HCT116 (cell line): ENCODE measurements at regions not wholly inside any gene's neighbourhood (a gene's known extent, or its start where the extent isn't known, plus 50 kb on each side); places are given as distances from the start of the nearest gene placed in this dataset.

Experiments
- ATAC-seq: fragments of 200-7000 bp; cut with Tn5 transposase; 2 replicates; pipeline ENCODE4 v1.9.1; 2020; ENCODE audit warnings: mild to moderate bottlenecking, moderate library complexity
- BruUV-seq: library from RNA; stranded (reverse); fragments of 400-500 nt; replicated peaks from 2 replicates; lab custom pipeline; 2021; lab: Mats Ljungman, UMichigan
- CTCF ChIA-PET: fragments of 300-600 bp; sonication (Branson Sonifier 250); formaldehyde crosslinking; loops from one replicate; lab custom pipeline; 2021; ENCODE audit warnings: antibody characterized with exemption; lab: Charles Lee
- POLR2A ChIA-PET: fragments of 300-600, 350-600 bp; sonication (Branson Sonifier 250); formaldehyde crosslinking; loops from one replicate; lab custom pipeline; 2021; ENCODE audit warnings: antibody characterized with exemption; lab: Charles Lee
- RAD21 ChIA-PET, 2 experiments: fragments of 300-600 bp; sonication (Branson Sonifier 250); formaldehyde crosslinking; loops; one replicate each; lab custom pipeline; 2023; ENCODE audit warnings: low total read pairs in 2 of 2; ENCODE audit not compliant: uncharacterized antibody in 2 of 2, unreplicated experiment in 2 of 2, low non-redundant PET in 1 of 2; lab: Charles Lee
- DNase-seq: peaks from one replicate; pipeline ENCODE4 v3.0.0-alpha.2; 2010; ENCODE audit warnings: low read depth, low spot score
- H2AFZ ChIP-seq: fragments of 200-600 bp; shearing (Covaris generic), sonication (generic); 2 replicates; pipeline ENCODE4 v1.6.1; 2017; ENCODE audit warnings: low read depth, mixed run types, mixed read lengths, antibody characterized with exemption, low read length; ENCODE audit not compliant: poor library complexity, severe bottlenecking
- H3K27ac ChIP-seq: 2 replicates; pipeline ENCODE4 v1.5.1; 2012; ENCODE audit warnings: low read depth, low read length
- H3K27me3 ChIP-seq: fragments of 200-600 bp; sonication (generic); 2 replicates; pipeline ENCODE4 v1.6.1; 2016; ENCODE audit warnings: mixed run types, low read length, mixed read lengths; ENCODE audit not compliant: insufficient read depth
- H3K36me3 ChIP-seq, 2 experiments: fragments of 200-500 bp in 1 of 2; fragments of 200-600 bp in 1 of 2; sonication (Bioruptor generic) in 1 of 2; sonication (generic) in 1 of 2; 2 replicates each; pipeline versions ENCODE4 v1.5.1 to v1.6.1; 2014 to 2016; ENCODE audit warnings: low read length in 2 of 2, inconsistent platforms in 1 of 2, mixed read lengths in 1 of 2, mixed run types in 1 of 2; ENCODE audit not compliant: insufficient read depth in 2 of 2, control insufficient read depth in 1 of 2
- H3K4me1 ChIP-seq, 2 experiments: fragments of 200-600 bp in 1 of 2; sonication (generic) in 1 of 2; 2 replicates each; pipeline versions ENCODE4 v1.5.1 to v1.6.1; 2012 to 2017; ENCODE audit warnings: low read length in 2 of 2, inconsistent platforms in 1 of 2, mild to moderate bottlenecking in 1 of 2, mixed read lengths in 1 of 2, mixed run types in 1 of 2, moderate library complexity in 1 of 2; ENCODE audit not compliant: insufficient read depth in 2 of 2, control insufficient read depth in 1 of 2
- H3K4me2 ChIP-seq: fragments of 200-600 bp; sonication (generic); 2 replicates; pipeline ENCODE4 v1.6.1; 2017; ENCODE audit warnings: mixed run types, low read length, mixed read lengths
- H3K4me3 ChIP-seq, 2 experiments: fragments of 200-600 bp in 1 of 2; sonication (generic) in 1 of 2; replicated peaks in 1 of 2; 2 replicates each; pipeline ENCODE4 v1.5.1; 2011 to 2016; ENCODE audit warnings: low read length in 2 of 2, control low read depth in 1 of 2, low read depth in 1 of 2, mild to moderate bottlenecking in 1 of 2, mixed read lengths in 1 of 2, mixed run types in 1 of 2
- H3K79me2 ChIP-seq: fragments of 200-600 bp; sonication (generic); 2 replicates; pipeline ENCODE4 v1.6.1; 2017; ENCODE audit warnings: mild to moderate bottlenecking, mixed run types, low read length, moderate library complexity, mixed read lengths; ENCODE audit not compliant: insufficient read depth
- H3K9ac ChIP-seq: fragments of 200-600 bp; sonication (generic); 2 replicates; pipeline ENCODE4 v1.6.1; 2016; ENCODE audit warnings: low read length, mixed read lengths
- H3K9me2 ChIP-seq: fragments of 200-600 bp; sonication (generic), shearing (Covaris generic); 2 replicates; pipeline ENCODE4 v1.6.1; 2017; ENCODE audit warnings: mixed run types, mild to moderate bottlenecking, moderate library complexity; ENCODE audit not compliant: insufficient read depth
- H3K9me3 ChIP-seq, 2 experiments: fragments of 200-500 bp in 1 of 2; fragments of 200-600 bp in 1 of 2; sonication (Bioruptor generic) in 1 of 2; sonication (generic) in 1 of 2; 2 replicates each; pipeline ENCODE4 v1.6.1; 2014 to 2017; ENCODE audit warnings: low read length in 2 of 2, mixed read lengths in 2 of 2, inconsistent platforms in 1 of 2, low read depth in 1 of 2, mild to moderate bottlenecking in 1 of 2, mixed run types in 1 of 2, moderate library complexity in 1 of 2; ENCODE audit not compliant: control insufficient read depth in 1 of 2, insufficient read depth in 1 of 2
- H4K20me1 ChIP-seq: fragments of 200-600 bp; sonication (generic), shearing (Covaris generic); 2 replicates; pipeline ENCODE4 v1.6.1; 2017; ENCODE audit warnings: mixed run types, mild to moderate bottlenecking, moderate library complexity; ENCODE audit not compliant: insufficient read depth
- ELF1 ChIP-seq: IDR thresholded peaks from 2 replicates; pipeline ENCODE4 v1.6.1; 2012; ENCODE audit warnings: low read depth, borderline replicate concordance
- RAD21 ChIP-seq: IDR thresholded peaks from 2 replicates; pipeline ENCODE4 v1.6.1; 2012; ENCODE audit warnings: low read depth, mild to moderate bottlenecking
- SIN3A ChIP-seq: IDR thresholded peaks from 2 replicates; pipeline ENCODE4 v1.6.1; 2012; ENCODE audit warnings: low read depth
- SP1 ChIP-seq: IDR thresholded peaks from 2 replicates; pipeline ENCODE4 v1.6.1; 2012; ENCODE audit warnings: low read depth
- TCF7L2 ChIP-seq: IDR thresholded peaks from 2 replicates; pipeline ENCODE4 v1.7.0; 2011; ENCODE audit warnings: borderline replicate concordance, inconsistent platforms; ENCODE audit not compliant: insufficient read depth, insufficient read length; ENCODE audit errors: extremely low read depth
- ZFX ChIP-seq: fragments of 450-650 bp; IDR thresholded peaks from 2 replicates; pipeline ENCODE4 v1.6.1; 2017
- intact Hi-C: fragments of 100-400 bp; cut with micrococcal nuclease; formaldehyde crosslinking; loops from 2 replicates; pipeline ENCODE4 v1.10.0; 2022
- TF ChIP-seq, protein P1 (sequence below): IDR thresholded peaks from 2 replicates; pipeline ENCODE4 v1.6.1; 2011; ENCODE audit warnings: mild to moderate bottlenecking, low read length, moderate library complexity; ENCODE audit not compliant: insufficient replicate concordance; ENCODE audit errors: extremely low read depth
- TF ChIP-seq, protein P2 (sequence below): IDR thresholded peaks from 2 replicates; pipeline ENCODE4 v1.6.1; 2012

DNA sequence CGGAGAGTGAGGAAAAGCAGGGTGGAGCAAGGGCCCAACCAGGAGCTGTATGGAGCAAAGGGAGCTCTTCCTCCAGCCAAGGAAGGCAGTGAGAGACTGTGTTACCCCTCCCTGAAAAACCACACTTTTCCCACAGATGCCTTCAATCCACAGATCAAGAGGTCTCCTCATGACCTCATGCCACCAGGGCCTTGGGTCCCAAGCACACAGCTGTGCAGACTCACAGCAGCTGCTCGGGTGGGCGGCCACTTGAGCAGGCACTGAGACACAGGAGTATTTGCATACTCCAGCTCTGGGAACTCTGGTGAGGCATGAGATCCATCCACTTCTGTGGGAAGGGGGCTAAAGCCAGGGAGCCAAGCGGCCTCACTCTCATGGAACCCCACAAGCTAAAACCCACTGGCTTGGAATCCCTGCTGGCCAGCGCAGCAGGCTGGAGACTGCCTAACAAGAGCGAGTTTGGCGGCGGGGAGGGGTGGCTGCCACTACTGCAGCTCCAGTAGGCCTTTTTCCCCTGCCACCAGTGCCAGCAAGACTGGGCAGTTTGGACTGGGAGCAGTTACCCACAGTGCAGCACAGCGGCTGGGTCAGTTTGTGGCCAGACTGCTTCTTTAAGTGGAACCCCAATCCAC lies 880.6 kb upstream of the ARPP21 start:
- Histone ChIP-seq H3K36me3 (no peaks in the 10 kb centered on the region), H3K4me3 (no peak overlapping the region), H3K9me3 (no peaks in the 10 kb centered on the region; a peak in 2 of 4 replicates), H3K4me1 (no peaks in the 10 kb centered on the region), H2AFZ (no peak overlapping the region), H3K27ac (no peak overlapping the region), H4K20me1 (no peaks in the 10 kb centered on the region), H3K4me2 (no peak overlapping the region), H3K9me2 (no peaks in the 10 kb centered on the region), H3K9ac (no peak overlapping the region), H3K79me2 (no peaks in the 10 kb centered on the region), H3K27me3 (no peaks in the 10 kb centered on the region)
- intact Hi-C loops, result no loop called here
- DNase-seq (no peak), ATAC-seq (no peak)
- ChIA-PET CTCF (no interaction called here), POLR2A (no interaction called here), RAD21 (no interaction called here)
- no TSS peak for BruUV-seq
- no peak for TF ChIP-seq SIN3A
- TF ChIP-seq TCF7L2, result no peak
- TF ChIP-seq, protein P1, sequence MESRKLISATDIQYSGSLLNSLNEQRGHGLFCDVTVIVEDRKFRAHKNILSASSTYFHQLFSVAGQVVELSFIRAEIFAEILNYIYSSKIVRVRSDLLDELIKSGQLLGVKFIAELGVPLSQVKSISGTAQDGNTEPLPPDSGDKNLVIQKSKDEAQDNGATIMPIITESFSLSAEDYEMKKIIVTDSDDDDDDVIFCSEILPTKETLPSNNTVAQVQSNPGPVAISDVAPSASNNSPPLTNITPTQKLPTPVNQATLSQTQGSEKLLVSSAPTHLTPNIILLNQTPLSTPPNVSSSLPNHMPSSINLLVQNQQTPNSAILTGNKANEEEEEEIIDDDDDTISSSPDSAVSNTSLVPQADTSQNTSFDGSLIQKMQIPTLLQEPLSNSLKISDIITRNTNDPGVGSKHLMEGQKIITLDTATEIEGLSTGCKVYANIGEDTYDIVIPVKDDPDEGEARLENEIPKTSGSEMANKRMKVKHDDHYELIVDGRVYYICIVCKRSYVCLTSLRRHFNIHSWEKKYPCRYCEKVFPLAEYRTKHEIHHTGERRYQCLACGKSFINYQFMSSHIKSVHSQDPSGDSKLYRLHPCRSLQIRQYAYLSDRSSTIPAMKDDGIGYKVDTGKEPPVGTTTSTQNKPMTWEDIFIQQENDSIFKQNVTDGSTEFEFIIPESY, result no peak
- TF ChIP-seq, protein P2, sequence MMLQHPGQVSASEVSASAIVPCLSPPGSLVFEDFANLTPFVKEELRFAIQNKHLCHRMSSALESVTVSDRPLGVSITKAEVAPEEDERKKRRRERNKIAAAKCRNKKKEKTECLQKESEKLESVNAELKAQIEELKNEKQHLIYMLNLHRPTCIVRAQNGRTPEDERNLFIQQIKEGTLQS, result no peak
- TF ChIP-seq RAD21, result no peak
- TF ChIP-seq SP1, result no peak
- TF ChIP-seq ZFX, result no peak
- no peak for TF ChIP-seq ELF1
